Anterior cingulate cortex (tissue), 58 donors: ENCODE measurements at regions not wholly inside any gene's neighbourhood (a gene's known extent, or its start where the extent isn't known, plus 50 kb on each side); places are given as distances from the start of the nearest gene placed in this dataset.

Experiments
- DNase-seq, 58 donors: peaks; one replicate each; lab custom pipeline; 2025; lab: John Stamatoyannopoulos, UW

GRCh38 chr1:81050390-81050789, 750.3 kb upstream of the ADGRL2 start:
- no peak for DNase-seq

GRCh38 chr1:81044708-81045107, 756.0 kb upstream of the ADGRL2 start:
- no peak for DNase-seq

GRCh38 chr1:81042225-81042624, 758.5 kb upstream of the ADGRL2 start:
- no peak for DNase-seq

- DNase-seq = no peak
Observed at GRCh38 chr1:81034291-81034690, 766.4 kb upstream of the ADGRL2 start.

GRCh38 chr1:81032973-81033425, 767.7 kb upstream of the ADGRL2 start:
- no peak for DNase-seq

GRCh38 chr1:81032374-81032773, 768.4 kb upstream of the ADGRL2 start:
- DNase-seq = no peak

GRCh38 chr1:81030441-81030840, 770.3 kb upstream of the ADGRL2 start:
- no peak for DNase-seq

GRCh38 chr1:81029266-81029665, 771.5 kb upstream of the ADGRL2 start:
- DNase-seq = no peak

- DNase-seq = no peak
Observed at GRCh38 chr1:81023187-81023724, 777.5 kb upstream of the ADGRL2 start.

- no peak for DNase-seq
Observed at GRCh38 chr1:81021134-81021533, 779.6 kb upstream of the ADGRL2 start.

- DNase-seq = no peak
Observed at GRCh38 chr1:81020506-81020905, 780.2 kb upstream of the ADGRL2 start.

- DNase-seq = peak in 8 of 58 donors; percentile 0 to 17 (median 3)
Observed at GRCh38 chr1:81010126-81010525, 790.6 kb upstream of the ADGRL2 start.

GRCh38 chr1:81008293-81008692, 792.4 kb upstream of the ADGRL2 start:
- no peak for DNase-seq

- no peak for DNase-seq
Observed at GRCh38 chr1:81007024-81007423, 793.7 kb upstream of the ADGRL2 start.

- no peak for DNase-seq
Observed at GRCh38 chr1:81006502-81006901, 794.2 kb upstream of the ADGRL2 start.

- peak in 6 of 58 donors; percentile 1 to 16 (median 4) for DNase-seq
Observed at GRCh38 chr1:81004011-81004410, 796.7 kb upstream of the ADGRL2 start.

GRCh38 chr1:80994934-80995333, 805.8 kb upstream of the ADGRL2 start:
- DNase-seq = no peak

GRCh38 chr1:80994038-80994437, 806.7 kb upstream of the ADGRL2 start:
- no peak for DNase-seq

GRCh38 chr1:80993154-80993980, 807.4 kb upstream of the ADGRL2 start:
- no peak for DNase-seq

- DNase-seq = no peak
Observed at GRCh38 chr1:80989455-80989854, 811.3 kb upstream of the ADGRL2 start.

GRCh38 chr1:80988926-80989325, 811.8 kb upstream of the ADGRL2 start:
- no peak for DNase-seq

- no peak for DNase-seq
Observed at GRCh38 chr1:80987824-80988223, 812.9 kb upstream of the ADGRL2 start.
